DMS53 treated with DMSO at 0.1 percent for 48 hours (cell line): ENCODE measurements at regions not wholly inside any gene's neighbourhood (a gene's known extent, or its start where the extent isn't known, plus 50 kb on each side); places are given as distances from the start of the nearest gene placed in this dataset.

Source experiments
- DNase-seq: peaks from one replicate; lab custom pipeline; 2025; ENCODE audit not compliant: unreplicated experiment; lab: John Stamatoyannopoulos, UW

GRCh38 chr6:164842085-164842484, 467.3 kb downstream of the C6orf118 start:
- DNase-seq: no peak

DNA sequence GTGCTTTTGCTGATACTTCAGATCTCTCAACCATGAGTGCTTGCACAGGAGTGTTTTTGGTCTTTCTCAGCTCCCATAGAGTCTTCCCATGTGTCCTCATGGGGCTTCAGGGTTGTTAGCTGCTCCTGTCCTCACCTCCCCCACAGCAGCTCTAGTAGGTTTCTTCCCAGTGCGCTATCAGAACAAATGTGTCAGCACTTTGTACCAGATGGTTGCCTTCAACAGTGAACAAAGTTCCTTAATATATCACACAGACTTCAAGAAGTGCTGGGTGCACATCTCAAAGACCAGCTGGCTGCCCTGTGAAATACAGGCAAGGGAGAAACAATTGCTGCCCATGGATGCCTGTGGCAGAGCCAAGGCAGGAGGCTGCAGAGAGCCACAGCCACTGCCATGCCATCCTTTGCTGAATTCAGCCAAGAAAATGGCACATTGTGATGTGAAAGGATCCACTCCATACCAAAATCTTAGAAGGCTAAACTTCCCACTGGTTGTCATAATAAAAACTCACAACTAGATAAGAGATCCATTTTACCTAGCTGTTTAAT, 471.3 kb downstream of the C6orf118 start:
- no peak for DNase-seq

DNA sequence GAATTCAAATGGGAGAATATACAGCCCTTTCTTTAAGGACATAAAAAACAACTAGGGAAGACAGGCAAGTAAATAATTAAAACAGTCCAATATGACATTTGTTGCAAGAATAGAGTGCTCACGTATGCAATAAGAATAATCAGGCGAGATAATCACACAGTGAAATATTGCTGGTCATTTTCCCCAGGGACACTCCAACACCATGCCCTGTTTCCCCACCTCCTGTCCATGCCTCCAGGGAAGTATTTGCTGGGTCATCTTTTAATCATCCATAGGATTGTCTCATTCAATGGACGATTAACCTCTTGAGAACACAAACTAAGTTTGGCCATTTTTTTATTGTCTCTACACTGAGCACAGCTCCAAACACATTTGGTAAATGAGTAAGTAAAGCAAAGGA, 472.9 kb downstream of the C6orf118 start:
- DNase-seq: no peak

DNA sequence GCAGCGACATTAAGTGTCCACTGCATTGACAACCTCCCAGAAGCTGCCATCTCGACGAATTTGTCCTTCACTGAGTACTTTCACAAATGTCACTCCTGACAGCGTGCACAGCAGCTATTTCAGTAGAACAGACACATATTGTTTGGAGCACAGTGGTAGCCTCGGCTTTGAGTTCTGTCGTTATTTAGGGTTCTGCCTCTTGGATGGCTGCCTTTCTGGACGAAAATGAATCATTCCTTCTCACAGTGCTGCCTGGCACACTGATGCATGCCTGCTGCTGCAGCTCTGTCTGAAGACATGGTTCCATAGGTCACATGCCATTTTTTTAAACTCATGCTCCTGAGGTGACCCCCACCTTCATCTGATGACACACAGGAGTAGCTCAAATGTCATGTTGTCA, 477.0 kb downstream of the C6orf118 start:
- DNase-seq: no peak

DNA sequence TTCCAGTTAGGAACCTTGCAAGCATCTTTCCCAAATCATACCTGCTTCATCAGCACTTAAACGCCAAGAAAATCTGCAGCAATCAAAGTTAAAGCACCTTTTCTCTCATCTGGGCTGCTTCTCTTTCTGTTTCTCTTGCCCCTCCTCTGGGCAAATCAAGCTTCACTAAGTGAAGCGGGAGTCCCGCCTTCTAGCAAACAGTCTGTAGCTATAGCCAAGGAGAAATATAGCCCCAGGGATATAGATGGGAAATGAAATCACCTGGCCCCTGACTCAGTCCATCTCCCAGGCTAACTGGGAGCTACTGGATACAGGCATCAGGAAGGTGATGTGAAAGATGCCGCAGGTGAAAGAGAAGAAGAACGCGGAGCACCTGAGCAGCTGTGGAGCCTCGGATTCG, 481.9 kb downstream of the C6orf118 start:
- peak; percentile 39 for DNase-seq

DNA sequence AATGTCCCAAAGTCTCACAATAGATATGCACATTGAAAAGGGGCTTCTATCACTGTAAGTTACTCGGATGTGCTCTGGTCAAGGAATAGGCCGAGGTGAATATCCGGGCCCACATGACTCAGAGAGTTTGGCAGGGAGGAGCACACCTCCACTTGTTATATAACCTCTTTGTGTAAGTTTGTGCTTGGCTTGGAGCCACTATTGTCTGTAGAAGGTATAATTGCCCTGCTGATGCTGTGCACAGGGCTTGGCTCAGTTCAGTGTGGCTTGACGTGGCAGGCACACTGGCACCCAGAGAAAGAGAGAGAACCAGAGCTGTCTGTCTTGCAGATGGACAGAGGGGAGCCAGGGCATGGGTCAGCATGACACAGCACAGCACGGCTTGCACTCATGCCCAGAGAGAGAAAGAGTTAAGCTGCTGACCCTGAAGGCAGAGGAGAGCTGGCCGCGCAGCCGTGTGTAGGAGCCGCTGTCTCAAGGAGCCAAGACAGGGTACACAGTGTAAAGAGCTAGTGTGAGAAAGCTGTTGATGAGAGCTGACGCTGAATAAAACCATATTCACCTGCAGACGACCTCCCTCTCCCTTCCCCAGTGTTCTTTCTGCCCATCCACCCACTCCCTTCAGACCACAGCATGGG, 482.5 kb downstream of the C6orf118 start:
- no peak for DNase-seq

- no peak for DNase-seq
These were observed 484.0 kb downstream of the C6orf118 start for GRCh38 chr6:164825386-164825785.

- DNase-seq: no peak
These were observed 491.7 kb downstream of the C6orf118 start for GRCh38 chr6:164817662-164818061.

- no peak for DNase-seq
These were observed 496.7 kb downstream of the C6orf118 start for GRCh38 chr6:164812706-164813105.

DNA sequence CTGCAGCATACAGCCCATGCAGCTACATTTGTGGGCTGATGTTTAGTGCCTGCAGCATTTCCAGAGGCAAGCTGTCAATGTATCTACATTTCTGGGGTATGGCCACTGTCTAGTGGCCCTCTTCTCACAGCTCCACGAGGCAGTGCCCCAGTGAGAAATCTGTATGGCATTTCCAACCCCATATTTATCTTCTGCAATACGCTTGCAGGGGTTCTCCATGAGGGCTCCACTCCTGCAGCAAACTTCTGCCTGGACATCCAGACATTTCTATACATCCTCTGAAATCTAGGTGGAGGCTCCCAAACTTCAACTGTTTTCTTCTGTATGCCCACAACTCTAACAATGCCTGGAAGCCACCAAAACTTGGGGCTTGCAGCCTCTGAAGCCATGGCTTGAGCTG, 502.3 kb downstream of the C6orf118 start:
- DNase-seq: no peak

GRCh38 chr6:164795056-164795815, 514.2 kb downstream of the C6orf118 start:
- no peak for DNase-seq

GRCh38 chr6:164792666-164793065, 516.7 kb downstream of the C6orf118 start:
- no peak for DNase-seq

GRCh38 chr6:164791498-164791897, 517.9 kb downstream of the C6orf118 start:
- no peak for DNase-seq

GRCh38 chr6:164763788-164764187, 545.6 kb downstream of the C6orf118 start:
- DNase-seq: no peak

- DNase-seq: no peak
These were observed 552.0 kb downstream of the C6orf118 start for GRCh38 chr6:164757451-164757850.

GRCh38 chr6:164756723-164757122, 552.7 kb downstream of the C6orf118 start:
- no peak for DNase-seq

DNA sequence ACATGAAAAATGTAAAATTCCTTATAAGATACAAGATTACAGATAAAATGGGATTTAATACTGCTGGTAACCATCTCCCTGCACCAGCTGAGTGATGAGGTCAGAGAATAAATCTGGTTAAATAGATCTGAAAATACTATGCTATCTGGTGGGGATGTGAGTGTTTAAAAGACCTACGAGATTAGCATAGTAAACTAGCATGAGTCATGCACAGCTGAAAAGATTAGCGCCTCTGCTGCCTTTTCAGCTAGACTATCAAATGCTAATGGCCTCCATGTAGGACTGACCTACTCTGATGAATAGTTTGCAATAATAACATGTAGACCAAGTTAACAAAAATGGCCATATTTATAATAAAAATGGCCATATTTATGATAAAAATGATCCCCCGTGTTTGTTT, 553.3 kb downstream of the C6orf118 start:
- peak; percentile 14 for DNase-seq

DNA sequence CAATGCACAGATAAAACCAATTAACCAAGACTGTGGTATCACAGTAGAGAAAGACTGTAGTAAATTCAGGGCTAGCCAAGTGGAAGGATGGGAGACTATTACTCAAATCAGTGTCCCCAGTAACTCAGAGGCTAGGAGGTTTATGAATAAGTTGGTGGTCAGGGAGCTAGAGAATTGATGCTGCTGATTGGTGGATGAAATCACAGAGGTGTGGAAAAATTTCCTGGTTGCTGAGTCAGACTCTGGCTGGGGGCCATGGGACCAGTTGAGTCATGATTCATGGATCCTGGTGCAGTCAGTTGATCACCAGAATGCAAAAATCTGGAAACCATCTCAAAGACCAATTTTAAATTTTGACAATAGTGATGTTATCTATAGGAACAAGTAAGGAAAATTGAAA, 555.9 kb downstream of the C6orf118 start:
- DNase-seq: no peak

- DNase-seq: no peak
These were observed 558.0 kb downstream of the C6orf118 start for GRCh38 chr6:164751395-164751794.

DNA sequence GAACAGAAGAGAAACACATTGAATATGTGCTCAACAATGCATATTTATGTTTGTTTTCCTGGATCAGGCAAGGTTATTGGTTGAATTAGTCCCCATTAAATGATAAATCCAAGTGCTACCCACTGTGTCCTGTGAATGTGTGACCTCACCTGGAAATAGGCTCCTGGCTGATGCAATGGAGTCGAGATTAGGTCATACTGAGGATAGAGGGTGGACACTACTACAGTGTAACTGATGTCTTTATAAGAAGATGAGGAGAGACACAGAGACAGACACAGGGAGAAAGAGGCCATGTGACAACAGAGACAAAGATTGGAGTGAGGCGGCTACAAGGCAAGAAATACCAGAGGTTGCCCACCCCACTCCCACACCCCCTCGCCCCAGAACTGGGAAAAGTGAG, 559.3 kb downstream of the C6orf118 start:
- DNase-seq: no peak

DNA sequence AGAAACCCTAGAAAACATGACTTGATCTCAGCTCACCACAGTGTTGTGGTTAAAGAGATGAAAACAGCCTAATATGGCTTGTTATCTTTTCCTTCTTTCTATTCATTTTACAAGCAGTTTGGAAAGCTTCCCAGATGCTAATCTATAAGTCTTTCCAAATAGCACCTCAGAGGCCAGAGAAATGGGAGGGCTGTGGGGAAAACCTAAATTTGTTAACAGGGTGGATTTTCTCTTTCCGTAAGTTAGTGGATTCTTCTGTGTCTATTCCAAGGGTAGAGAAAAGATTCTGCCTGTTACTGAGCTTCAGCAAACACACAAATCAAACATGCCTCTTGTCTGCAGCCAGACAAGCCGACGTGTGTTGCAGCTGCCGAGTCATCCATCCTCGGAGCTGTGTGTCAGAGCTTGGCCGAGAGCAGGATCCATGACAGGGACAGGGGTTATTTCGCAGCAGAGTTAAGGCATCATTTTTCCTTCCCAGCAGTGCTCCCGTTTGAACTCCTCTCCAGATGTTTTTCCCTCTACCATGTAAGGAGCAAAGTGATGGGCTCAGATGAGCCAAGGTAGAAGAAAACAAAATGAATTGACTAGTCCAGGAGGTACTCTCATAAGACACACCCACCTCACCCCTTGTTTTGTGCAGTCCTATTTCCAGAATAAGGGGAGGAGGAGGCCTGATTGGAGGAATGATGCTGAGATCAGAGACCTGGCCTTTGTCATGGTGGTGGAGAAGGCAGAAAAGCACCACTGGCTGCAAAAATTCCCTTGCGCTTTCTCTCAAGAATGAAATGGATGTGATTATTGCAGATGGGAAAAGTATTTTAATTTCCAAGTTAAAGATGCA, 560.0 kb downstream of the C6orf118 start:
- peak; percentile 17 for DNase-seq

- no peak for DNase-seq
These were observed 565.1 kb downstream of the C6orf118 start for GRCh38 chr6:164744301-164744700.
